GM21515 (cell line): ENCODE measurements at regions not wholly inside any gene's neighbourhood (a gene's known extent, or its start where the extent isn't known, plus 50 kb on each side); places are given as distances from the start of the nearest gene placed in this dataset.

ENCODE experiments used
- ATAC-seq: cut with Tn5 transposase; IDR thresholded peaks from one replicate; pipeline ENCODE4 v1.9.1; 2021; ENCODE audit not compliant: unreplicated experiment

DNA sequence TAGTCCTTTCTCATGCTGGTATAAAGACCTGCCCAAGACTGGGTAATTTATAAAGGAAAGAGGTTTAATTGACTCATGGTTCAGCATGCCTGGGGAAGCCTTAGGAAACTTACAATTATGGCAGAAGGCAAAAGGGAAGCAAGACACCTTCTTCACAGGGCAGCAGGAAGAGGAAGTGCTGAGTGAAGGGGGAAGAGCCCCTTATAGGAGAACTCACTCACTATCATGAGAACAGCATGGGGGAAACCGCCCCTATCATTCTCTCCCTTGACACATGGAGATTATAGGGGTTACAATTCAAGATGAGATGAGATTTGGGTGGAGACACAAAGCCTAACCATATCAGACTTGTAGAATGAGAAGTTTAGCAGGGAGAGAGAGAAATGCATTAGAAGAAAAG lies 373.3 kb upstream of the DIAPH2 start:
- ATAC-seq, result no peak

DNA sequence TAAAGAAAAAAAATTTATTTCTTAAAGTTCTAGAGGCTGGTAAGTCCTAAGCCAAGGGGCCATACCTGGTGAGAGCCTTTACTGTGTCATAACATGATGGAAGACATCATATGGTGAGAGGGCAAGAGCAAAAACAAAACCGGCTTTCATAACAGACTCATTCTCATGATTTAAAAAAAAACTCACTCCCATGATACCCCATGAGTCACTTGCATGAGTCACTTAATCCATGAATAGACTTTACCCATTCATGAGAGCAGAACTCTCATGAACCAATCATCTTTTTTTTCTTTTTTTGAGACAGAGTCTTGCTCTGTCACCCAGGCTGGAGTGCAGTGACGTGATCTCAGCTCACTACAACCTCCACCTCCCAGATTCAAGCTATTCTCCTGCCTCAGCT lies 369.7 kb upstream of the DIAPH2 start:
- ATAC-seq, result no peak

DNA sequence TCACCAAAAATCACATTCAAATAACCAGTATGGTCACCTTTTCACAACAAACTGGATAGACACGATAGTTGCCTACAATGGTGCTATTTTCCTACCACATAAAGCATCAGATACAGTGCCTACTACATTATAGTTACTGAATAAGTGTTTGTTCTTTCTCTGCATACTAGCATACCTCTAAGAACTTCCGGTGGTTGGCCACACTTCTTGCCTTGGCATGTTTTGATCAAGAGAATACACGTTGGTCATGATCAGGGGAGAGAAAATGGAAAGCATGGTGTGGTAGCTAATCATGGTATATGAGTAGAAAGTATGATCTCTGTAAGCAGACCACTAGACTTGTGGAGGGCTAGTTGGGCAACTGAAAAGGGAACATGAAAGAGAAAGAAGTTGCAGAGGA lies 322.8 kb upstream of the DIAPH2 start:
- no peak for ATAC-seq

DNA sequence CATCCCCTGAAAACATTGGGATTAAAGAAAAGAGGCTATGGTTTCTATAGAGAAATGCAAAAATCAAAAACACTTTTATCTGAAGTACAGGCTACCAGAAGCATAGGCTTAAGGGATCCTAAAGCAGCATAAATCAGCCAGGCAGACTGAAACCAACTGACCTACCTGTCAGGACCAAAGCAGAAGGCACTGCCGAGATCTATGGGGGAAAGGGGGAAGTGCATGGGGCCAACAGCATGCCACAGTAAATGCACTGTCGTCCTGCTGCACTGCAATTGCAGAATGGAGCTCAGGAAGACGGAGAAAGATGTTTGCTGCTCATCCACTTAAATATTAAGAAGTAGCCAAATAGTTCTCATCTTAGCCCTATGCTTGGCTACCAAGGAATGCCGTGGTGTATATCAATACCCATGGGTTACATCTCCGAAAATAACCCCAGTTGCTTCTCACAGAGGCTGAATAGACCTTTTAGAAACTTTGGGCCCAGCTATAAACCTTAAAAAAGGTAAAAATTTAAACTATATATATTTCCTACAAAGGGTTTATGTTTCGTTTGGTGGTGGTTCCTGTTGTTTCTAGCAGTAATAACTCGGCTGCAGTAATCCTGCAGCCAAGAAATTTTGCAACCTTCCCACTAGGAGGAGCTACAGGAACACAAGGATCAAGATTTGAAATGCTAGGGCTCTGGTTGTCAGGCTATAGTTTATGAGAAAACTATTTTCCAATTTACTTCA lies 312.2 kb upstream of the DIAPH2 start:
- no peak for ATAC-seq

DNA sequence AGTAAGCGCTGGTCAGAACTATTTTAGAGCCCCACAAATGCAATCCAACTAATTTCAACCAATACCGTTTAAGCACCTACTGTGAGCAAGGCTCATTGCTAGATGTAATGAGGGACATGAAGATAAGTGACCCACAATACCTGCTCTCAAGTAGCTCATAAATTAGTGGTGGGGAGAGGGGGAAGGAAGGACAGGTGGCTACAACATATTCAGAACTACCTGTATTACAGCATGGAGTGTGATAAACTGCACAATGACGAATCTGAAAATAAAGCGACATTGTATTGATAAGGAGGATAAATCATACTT lies 311.6 kb upstream of the DIAPH2 start:
- ATAC-seq, result no peak

DNA sequence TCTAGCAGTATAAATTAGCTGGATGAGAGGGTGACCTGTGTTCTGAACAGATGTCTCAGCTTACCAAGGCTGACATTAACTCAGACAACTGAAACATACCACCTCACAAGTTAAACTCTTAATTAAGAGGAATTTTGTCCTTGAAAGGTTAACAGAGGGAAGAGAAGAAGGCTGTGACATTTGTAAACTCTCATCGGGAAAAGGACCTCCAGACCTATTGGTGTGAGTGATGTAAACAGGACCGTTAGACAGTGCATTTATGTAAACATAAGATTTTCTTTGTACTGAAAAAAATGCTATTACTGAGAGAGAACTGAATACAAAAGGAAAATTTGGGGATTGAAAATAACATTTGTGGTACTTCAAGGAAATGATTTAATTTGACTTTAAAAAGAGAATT lies 308.4 kb upstream of the DIAPH2 start:
- ATAC-seq, result no peak

DNA sequence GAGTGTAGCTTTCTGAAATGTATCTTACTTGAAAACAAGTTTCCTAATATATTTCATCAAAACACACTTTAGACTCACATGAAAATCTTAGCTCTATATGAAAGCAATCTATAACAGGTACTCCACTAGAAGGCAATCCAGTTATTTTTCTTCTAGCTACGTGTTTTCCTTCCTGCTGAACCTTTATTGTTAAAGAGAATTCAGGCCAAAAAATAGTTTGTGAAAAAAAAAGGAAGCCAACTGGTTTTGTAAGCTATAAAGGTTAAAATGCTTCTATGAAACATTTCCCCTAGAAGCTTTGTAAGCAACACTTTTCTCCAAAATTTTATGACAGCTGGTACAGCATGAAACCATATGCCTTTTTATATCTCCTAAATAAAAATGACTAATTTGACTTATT lies 304.7 kb upstream of the DIAPH2 start:
- ATAC-seq, result no peak

DNA sequence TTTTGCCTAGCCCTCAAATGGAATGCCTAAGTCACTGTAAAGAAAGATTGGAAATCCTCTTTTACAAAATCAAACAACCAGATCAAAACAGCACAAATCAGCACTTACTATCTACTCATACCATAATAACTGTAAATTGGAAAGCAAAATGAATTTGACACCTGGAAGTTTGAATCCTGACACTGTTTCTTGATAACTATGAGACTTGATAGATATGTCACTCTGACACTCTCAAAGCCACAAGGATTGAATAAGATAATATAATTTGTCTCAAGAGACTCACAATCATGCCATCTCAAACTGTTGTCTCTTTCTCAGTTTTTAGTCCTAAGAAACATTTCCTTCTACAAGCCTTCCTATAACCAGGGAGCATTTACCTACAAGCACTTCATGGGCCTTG lies 302.6 kb upstream of the DIAPH2 start:
- no peak for ATAC-seq

DNA sequence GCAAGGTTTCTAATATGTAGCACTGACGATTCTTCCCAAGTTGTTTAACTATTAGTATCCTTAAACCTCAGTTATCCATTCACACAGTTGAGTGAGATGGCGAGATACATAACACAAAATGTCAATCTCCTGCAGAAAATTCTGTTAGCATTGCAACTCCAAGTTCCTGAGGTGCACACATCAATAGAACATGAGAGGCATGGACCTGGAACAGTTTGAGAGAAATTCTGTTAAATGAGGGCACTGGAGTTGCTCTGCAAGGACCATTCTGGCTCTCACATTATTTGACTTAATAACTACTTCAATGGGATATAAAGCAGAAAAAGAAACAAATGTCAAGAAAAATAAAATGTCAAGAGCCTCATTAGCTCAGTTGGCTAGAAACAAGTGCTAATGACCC lies 301.2 kb upstream of the DIAPH2 start:
- no peak for ATAC-seq

DNA sequence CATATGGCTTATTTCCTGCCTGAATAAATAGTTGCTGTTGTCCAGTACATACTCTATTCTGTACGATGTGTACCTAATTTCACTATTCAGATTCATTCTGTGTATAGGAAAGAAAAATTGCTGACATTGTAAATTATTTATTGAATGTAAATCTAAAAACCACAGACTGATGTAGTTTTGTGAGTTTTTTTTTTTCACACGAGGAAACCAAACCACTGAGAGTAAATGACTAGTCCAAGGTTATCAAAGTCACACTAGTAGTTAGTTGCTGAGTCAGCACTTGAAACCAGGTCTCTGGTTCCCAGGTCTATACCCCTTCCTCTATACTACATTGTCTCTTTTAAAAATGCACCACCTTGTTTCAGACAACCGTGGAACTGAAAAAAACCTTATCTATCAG lies 298.3 kb upstream of the DIAPH2 start:
- ATAC-seq, result no peak

DNA sequence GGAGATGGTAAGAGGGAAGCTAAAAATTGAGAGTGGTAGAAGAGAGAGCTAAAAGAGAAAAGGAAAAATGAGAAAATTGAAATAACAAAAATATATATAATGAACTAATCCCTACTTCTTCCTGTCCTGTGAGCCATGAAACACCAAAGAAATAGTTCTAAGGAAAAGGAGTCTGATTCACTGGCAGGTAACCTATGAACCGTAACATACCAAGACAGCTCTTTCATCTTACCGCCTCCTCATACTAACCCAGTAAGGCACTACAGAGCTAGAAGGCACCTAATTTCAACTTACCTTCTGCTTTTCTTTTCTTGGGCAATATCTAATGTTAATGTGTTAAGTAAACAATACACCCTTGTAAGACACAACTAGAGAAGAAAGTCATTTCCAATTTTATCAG lies 297.7 kb upstream of the DIAPH2 start:
- ATAC-seq, result no peak

DNA sequence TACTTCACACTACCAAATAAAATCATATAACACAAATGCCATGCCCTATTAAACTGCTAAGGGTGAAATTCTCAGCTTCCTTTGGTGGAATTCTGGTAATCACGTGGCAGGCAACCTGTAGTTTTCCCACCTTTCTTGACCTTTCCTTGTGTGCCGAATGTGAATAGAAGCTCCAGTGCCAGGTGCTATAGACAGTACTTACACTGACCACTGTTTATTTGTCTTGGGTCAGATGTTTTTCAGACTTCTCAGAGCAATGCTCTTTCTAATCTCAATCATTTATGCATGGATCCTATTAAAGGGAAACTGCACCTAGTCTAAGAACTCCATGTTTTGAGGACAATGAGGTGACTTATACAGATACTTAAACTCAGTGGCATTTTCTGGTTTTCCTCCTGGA lies 296.8 kb upstream of the DIAPH2 start:
- no peak for ATAC-seq

DNA sequence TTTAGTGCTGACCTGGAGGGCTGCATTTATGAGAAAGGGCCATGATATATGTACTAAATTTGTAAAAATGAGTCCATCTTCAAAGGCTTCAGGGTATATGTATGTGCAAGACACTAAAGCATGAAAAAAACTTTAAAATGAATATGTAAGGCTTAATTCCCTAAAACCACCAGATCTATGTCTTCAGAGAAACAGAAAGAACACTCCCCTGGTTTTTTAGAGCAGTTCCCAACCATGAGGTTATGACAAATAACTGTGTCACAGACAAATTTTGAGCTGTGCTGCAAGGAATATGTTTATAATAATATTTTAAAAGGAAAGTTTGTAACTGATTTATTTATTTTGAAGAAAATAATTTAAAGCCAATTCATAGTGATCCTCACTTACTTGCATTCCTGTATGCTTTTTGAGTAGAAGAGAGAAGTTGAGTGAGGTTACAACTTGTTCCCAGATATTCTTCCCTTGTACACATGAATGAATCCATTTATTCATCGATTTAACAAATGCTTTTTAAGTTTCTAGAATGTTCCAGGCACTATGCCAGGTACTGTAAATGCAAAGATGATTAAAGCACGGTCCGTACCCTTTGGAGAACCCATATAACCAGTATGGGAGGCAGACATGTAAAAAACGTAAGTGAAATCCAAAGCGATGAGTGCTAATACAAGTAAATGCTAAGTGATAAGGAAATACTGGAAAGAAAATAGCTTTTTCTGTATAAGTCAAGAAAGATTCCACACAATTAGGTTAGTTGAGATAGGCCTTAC lies 295.2 kb upstream of the DIAPH2 start:
- ATAC-seq, result no peak

DNA sequence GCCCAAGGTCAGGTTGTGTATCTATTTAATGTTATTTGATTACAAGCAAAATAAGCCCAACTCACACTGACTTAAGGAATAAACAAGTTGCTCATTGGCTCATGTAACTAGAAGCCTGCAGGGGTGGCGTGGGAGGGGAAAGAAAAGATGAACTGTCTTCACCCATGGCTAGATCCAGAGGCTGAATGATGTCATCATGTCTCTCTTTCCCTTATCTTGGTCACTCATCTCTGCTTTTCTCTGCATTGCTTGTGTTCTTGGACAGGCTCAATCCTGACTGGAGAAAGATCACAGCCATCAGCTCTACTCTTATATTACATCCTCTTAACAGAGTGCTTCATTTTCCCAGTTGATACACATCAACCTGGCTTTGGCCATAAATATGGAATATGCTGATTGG lies 290.0 kb upstream of the DIAPH2 start:
- no peak for ATAC-seq

DNA sequence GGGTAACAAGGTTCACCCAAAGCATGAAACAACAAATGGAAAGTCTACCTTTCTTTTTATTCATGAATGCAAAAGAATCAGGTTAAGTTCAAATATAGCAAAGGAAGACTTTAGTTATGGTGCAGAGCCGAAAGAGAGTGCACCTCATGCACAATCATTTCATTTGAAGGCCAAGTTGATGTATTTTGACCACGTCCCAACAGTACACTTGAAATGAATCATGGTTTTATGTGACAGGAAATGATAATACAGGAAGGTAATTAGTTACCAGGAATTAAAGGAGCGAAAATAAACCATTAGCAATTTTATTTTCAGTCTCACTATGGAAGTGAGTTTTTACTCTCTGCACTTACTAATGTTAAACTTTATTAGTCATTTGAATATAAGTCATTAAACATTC lies 281.2 kb upstream of the DIAPH2 start:
- ATAC-seq, result no peak

DNA sequence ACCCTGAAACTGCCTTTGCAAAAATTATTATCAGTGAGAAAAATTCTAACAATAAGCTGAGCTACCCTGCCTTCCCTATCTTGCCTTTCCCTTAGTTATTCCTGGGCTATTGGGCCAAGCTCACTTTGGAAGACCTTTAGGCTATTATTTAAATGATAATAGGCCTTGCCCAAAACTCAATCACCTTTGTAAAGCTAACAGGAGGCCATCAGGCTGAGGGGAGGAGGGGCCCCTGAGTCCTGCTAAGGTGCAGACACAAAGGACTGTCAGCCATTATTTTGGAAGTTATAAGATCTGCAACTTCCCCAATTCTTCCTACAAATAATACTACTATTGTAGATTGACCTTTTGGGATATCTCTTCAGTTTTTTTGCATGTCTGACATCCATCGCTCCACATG lies 278.8 kb upstream of the DIAPH2 start:
- no peak for ATAC-seq

DNA sequence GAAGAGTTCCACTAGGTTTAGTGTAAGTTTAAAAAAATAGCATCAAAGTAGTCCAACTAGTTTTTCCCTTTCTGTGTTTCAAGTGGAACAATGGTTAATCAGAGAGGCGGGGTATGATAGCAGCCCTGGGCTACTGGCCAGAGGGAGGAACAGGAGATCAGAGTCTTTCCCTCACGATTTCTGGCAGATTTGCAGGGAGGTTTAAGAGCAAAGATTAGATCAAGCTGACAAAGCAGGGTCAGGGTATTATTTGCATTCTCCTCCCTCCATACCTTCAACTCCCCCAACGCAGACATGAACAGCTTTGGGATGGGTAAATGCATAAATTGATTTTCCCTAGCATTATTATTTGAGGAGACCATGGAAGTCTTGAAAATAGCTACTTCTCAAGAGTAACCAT lies 277.6 kb upstream of the DIAPH2 start:
- ATAC-seq, result no peak

DNA sequence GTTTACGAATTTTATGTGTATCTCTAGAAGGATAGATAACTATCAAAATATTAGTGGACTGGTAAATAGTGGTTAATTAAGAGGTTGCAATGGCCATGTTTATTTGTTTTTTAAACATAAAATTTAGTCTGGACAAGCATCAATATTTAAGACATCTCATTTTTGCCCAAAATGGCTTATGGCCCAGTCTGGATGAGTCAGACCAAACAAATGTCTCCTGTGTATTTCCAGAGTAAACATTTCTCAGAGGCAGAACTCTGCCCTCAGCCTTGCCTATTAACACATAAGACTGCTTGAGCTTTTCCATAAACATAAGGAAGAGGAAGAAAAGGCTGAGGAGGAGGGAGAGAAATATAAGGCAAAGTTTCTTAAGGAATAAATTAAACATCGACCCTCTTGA lies 277.1 kb upstream of the DIAPH2 start:
- ATAC-seq, result no peak

DNA sequence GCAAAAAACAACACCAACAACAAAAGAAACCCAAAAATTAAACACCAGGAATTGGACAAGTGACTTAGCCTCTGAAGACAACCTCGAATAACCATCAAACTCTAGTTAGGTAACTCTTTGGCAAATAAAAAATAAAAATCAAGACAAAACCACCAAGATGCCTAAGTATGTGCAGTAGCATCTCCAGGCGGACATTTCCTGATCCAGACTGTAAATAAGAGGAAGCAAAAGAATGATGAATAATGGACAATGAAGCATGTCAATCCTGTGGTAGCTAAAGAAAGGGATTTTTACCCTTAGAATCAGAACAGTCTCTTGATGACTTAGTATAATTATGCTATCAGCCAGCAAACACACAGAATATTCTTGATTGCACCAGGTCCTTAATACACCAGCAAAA lies 276.7 kb upstream of the DIAPH2 start:
- no peak for ATAC-seq

DNA sequence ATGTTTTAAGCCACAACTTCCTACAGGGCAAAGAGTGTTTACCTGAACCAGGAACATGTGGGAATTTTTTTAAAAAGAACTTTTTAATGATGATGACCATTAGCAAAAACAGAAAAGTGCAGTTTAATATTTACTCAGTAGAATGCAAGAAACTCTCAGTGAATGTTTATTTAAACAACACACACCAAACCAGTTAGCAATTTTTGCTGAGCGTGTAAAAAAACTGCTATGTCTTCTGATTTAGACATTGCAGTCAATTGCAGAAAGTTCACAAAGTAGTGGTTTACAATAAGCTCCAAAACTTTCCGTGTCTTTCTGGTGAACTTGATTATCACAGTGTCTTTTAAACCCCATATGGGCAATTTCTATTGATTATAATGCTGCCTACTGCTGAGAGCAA lies 273.7 kb upstream of the DIAPH2 start:
- ATAC-seq, result no peak

DNA sequence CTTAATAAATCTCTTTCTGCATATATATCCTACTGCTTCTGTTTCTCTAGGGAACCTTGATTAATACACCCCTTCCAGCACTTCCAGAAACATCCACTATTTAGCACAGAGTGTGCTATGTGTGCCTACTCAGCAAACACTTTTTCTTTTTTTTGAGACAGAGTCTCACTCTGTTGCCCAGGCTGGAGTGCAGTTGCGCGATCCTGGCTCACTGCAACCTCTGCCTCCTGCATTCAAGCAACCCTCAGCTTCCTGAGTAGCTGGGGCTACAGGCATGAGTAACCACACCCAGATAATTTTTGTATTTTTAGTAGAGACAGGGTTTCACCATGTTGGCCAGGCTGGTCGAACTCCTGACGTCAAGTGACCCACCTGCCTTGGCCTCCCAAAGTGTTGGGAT lies 266.9 kb upstream of the DIAPH2 start:
- ATAC-seq, result no peak

DNA sequence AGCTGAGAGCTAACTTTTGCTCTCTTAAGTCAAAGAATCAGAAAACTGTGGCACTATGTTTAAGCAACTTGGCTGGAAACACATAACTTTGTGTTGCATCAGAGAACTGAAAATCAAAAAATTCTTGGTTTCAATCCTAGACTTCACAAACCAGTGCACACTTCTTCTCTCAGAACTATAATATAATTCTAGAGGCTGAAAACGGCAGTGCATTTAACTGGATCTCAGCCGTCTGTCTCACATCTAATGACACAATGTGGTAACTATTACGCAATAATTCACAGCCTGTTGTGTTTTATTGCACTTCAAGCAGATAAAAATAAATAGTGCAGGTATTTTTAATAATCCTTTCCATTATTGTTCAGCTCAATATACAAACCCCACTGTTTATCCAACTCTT lies 260.6 kb upstream of the DIAPH2 start:
- no peak for ATAC-seq

DNA sequence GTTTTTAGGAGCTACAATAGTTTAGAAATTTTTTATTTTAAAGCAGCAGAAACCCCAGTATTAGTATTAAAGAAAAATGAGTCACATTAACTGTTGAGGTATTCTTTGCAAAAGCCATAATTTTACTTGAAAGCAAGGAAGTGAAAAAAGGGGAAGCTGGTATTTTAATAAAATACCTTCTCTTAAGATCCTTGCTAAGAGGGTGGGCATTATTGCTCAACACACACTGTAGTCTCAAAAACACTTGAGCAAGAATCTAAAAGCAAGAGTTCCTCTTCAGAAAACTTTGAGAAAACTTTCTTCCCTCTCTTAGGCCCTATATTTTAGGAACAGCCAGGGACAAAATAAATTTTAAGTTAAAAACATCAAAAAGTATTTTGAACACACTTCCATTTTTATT lies 259.4 kb upstream of the DIAPH2 start:
- no peak for ATAC-seq
